Lung (tissue), 11 donors: ENCODE measurements at regions not wholly inside any gene's neighbourhood (a gene's known extent, or its start where the extent isn't known, plus 50 kb on each side); places are given as distances from the start of the nearest gene placed in this dataset.
A peak's percentile ranks its signal among the peaks of the same experiment; 100 is the strongest.

Experiments used
- ATAC-seq: fragments of 200-7000 bp; cut with Tn5 transposase; one replicate; pipeline ENCODE4 v1.9.1; 2020; ENCODE audit warnings: moderate number of reproducible peaks; ENCODE audit not compliant: insufficient read depth, low FRiP score
- DNase-seq, 3 donors: peaks; one replicate each; pipeline ENCODE4 v3.0.0-alpha.2; 2013 to 2017
- H3K27ac ChIP-seq, 2 donors: one replicate each; pipeline ENCODE4 v1.5.1; 2013; ENCODE audit warnings: mild to moderate bottlenecking in 2 of 2, moderate library complexity in 2 of 2, control low read depth in 1 of 2, inconsistent platforms in 1 of 2, low read depth in 1 of 2, low read length in 1 of 2
- H3K27me3 ChIP-seq, 3 donors: one replicate each; pipeline ENCODE4 v1.5.1; 2013; ENCODE audit warnings: low read length in 2 of 3; ENCODE audit not compliant: control insufficient read depth in 3 of 3, insufficient read depth in 3 of 3
- H3K36me3 ChIP-seq, 4 donors: one replicate each; pipeline ENCODE4 v1.5.1; 2013; ENCODE audit warnings: low read length in 4 of 4, mild to moderate bottlenecking in 1 of 4, moderate library complexity in 1 of 4; ENCODE audit not compliant: control insufficient read depth in 4 of 4, insufficient read depth in 4 of 4
- H3K4me1 ChIP-seq, 5 donors: one replicate each; pipeline ENCODE4 v1.5.1; 2013; ENCODE audit warnings: low read length in 5 of 5, mild to moderate bottlenecking in 2 of 5, moderate library complexity in 1 of 5; ENCODE audit not compliant: control insufficient read depth in 5 of 5, insufficient read depth in 5 of 5
- H3K4me3 ChIP-seq: one replicate; pipeline ENCODE4 v1.5.1; 2013; ENCODE audit warnings: mild to moderate bottlenecking, control low read depth, moderate library complexity
- H3K9ac ChIP-seq, 2 donors: one replicate each; pipeline ENCODE4 v1.5.1; 2013; ENCODE audit warnings: low read length in 2 of 2, control low read depth in 1 of 2; ENCODE audit not compliant: insufficient read depth in 1 of 2
- H3K9me3 ChIP-seq, 4 donors: one replicate each; pipeline ENCODE4 v1.5.1; 2013; ENCODE audit warnings: low read length in 3 of 4, mild to moderate bottlenecking in 1 of 4, moderate library complexity in 1 of 4; ENCODE audit not compliant: control insufficient read depth in 4 of 4, insufficient read depth in 3 of 4
- CTCF ChIP-seq: IDR thresholded peaks from 2 replicates; pipeline ENCODE4 v1.5.1; 2012; ENCODE audit warnings: mild to moderate bottlenecking; ENCODE audit errors: control extremely low read depth, extremely low read depth
- WGBS, 2 donors: extraction: QIAGEN DNeasy Blood & Tissue Kit; methylation state at CpG; one replicate each; pipeline ENCODE4 v1.1.7; 2013; 5-methylcytosine and 5-hydroxymethylcytosine counted together
- donor health status: control.
- donor health status: control.
- donor health status: Bipolar disorder and iron deficiency.
- donor health status: healthy.
- donor health status: DM: yes; HTN: yes; CAD: no.

- ATAC-seq (no peak), DNase-seq (no peak)
- no peaks in the 10 kb centered on the region for H3K27me3 ChIP-seq
- 84 to 91% methylated on average over 7 of the region's 7 CpGs for WGBS, 2 donors
- H3K9ac ChIP-seq: no peak overlapping the region
- TF ChIP-seq CTCF: no peak
- H3K9me3 ChIP-seq: no peaks in the 10 kb centered on the region
- no peaks in the 10 kb centered on the region for H3K36me3 ChIP-seq
- no peak overlapping the region for H3K4me3 ChIP-seq
- peaks cover 0 to 22% (median 0%) of the 10 kb centered on the region in 5 donors for H3K4me1 ChIP-seq
- no peak overlapping the region for H3K27ac ChIP-seq
These were observed 74.3 kb upstream of the MLN start for GRCh38 chr6:33877982-33878535.

GRCh38 chr6:33875696-33876095, 71.9 kb upstream of the MLN start:
- no peaks in the 10 kb centered on the region for H3K9me3 ChIP-seq
- H3K9ac ChIP-seq: no peak overlapping the region
- no peak for TF ChIP-seq CTCF
- 81 to 90% methylated on average over 5 of the region's 5 CpGs for WGBS, 2 donors
- H3K27me3 ChIP-seq: no peaks in the 10 kb centered on the region
- DNase-seq: no peak
- H3K27ac ChIP-seq: no peak overlapping the region
- H3K36me3 ChIP-seq: no peaks in the 10 kb centered on the region
- no peak overlapping the region for H3K4me3 ChIP-seq
- H3K4me1 ChIP-seq: peaks cover 0 to 17% (median 0%) of the 10 kb centered on the region in 5 donors
- no peak for ATAC-seq

GRCh38 chr6:33875141-33875581, 71.4 kb upstream of the MLN start:
- peak; percentile 50 to 74 (median 57) for DNase-seq
- no peak overlapping the region for H3K27ac ChIP-seq
- H3K9ac ChIP-seq: no peak overlapping the region
- no peaks in the 10 kb centered on the region for H3K27me3 ChIP-seq
- 59 to 68% methylated on average over 6 of the region's 6 CpGs for WGBS, 2 donors
- TF ChIP-seq CTCF: no peak
- peaks cover 0 to 17% (median 0%) of the 10 kb centered on the region in 5 donors for H3K4me1 ChIP-seq
- H3K36me3 ChIP-seq: no peaks in the 10 kb centered on the region
- H3K4me3 ChIP-seq: no peak overlapping the region
- no peaks in the 10 kb centered on the region for H3K9me3 ChIP-seq
- no peak for ATAC-seq

GRCh38 chr6:33874136-33874760, 70.4 kb upstream of the MLN start:
- H3K27me3 ChIP-seq: no peaks in the 10 kb centered on the region
- no peak overlapping the region for H3K27ac ChIP-seq
- no peak overlapping the region for H3K4me3 ChIP-seq
- DNase-seq (no peak), ATAC-seq (no peak)
- no peak overlapping the region for H3K9ac ChIP-seq
- H3K9me3 ChIP-seq: no peaks in the 10 kb centered on the region
- no peaks in the 10 kb centered on the region for H3K36me3 ChIP-seq
- no peak for TF ChIP-seq CTCF
- WGBS, 2 donors: 87 to 94% methylated on average over 17 of the region's 17 CpGs
- peaks cover 0 to 17% (median 0%) of the 10 kb centered on the region in 5 donors for H3K4me1 ChIP-seq
